Skin of body (tissue), 1 donor: ENCODE measurements at regions not wholly inside any gene's neighbourhood (a gene's known extent, or its start where the extent isn't known, plus 50 kb on each side); places are given as distances from the start of the nearest gene placed in this dataset.

Experiments
- DNase-seq: peaks from one replicate; lab custom pipeline; 2025; lab: John Stamatoyannopoulos, UW

DNA sequence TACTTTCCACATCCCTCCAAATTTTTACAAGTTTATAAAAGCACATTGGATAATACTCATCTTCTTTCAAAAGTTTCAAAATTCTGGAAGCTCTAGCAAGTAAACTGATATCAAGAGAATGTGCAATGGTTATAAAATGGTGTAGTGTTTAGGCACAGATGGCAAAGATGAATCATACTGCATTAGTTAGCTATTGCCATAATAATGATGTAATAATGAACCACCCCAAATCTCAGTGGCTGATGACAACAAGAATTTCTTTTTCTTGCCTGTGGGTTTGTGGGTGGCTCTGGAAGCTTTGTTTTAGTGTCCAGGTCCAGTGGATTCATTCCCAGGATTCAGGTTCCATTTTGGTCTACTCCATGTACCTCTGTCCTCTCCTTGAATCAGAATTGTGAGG, 319.0 kb downstream of the BRINP1 start:
- DNase-seq, result no peak

DNA sequence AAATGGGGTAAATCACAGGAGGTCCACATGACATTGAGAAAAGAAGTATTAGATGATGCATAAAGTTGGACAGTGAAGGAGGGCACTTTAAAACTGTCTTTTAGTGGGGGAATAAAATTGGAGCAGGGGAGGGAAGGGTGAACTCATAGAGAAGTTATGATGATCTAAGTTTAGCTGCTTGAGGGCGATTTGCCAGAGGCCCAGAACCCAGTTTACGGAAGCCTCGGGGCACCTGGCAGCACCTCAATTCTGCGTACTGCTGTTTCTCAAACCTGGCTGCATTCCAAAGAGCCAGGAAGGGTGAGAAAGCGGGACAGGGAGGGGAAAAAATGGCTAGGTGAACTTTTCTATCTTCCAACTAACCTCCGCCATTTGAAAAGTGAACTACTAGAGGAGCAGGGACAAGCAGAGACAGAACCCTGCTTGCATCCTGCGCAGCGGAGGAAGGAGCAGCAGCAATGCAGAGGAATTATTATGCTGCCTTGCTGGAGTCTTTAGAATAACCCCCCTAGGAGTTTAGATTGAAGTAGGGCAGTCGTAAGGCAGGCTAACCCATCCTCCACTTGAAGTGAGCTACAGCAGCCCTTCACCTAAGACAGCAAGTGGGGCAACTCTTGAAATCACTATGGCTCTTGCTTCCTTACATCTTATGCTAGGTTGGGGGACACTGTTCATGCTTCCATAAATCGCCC, 316.8 kb downstream of the BRINP1 start:
- DNase-seq, result no peak

DNA sequence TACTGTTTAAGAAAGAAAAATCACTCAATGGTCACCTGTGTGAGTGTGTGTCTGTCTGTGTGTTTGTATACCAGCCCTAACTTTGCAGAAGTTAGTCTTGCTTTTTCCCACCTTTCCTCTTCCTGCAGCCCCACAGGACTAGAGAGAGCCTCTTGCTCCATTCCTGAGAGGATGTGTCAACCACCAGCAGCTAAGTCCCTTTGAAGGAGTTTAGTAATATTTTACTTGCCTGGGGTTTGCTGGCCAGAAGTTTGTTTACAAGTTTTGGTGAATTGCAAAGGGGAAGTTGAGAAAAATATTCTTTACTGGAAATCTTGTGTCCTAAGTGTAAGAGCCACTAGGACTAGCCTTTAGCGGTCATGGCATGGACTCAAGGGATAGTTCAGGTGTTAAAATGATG, 316.2 kb downstream of the BRINP1 start:
- no peak for DNase-seq

DNA sequence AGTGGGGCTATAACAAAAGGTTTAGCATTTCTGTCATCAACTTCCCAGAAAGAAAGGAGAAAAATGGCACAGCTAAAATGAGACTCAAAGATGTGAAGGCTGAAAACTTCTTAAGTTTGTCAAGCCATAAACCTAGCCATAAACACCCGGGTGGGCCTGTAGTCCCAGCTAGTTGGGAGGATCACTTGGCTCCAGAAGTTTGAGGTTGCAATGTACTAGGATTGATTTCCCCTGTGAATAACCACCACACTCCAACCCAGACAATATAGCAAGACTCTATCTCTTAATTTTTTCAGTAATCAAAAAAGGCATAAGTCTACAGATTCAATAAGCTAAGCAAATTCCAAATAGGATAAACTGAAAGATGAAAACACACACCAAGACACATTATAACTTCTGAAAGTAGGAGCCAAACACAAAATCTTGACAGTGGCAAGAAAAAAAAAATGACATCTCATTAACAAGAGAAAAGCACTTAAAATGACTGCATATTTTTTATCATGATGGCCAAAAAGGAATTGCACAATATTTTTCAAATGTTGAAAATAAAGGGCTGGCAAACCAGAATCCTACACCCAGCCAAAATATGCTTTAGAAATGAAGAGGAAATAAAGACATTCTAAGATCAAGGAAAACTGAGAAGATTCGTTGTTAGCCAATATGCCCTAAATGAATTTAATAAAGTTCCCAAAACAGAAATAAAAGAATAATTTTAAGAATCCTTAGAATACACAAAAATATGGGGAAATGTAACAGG, 308.4 kb downstream of the BRINP1 start:
- no peak for DNase-seq

DNA sequence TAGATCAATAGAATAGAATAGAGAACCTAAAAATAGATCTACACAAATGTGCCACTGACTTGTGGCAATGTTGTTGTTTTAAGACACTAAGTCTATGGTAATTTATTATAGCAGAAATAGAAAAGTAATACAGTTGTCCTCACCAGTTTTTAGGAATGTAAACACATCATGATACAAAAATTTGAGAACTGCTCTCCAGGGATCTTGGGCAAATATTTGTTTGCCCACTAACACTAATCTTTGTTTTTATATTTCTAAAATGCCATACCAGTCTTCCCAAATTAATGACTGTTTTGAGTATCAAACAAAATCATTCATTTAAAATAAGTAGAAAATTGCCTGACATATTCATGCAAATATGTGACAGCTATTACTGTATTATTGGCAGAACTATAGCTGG, 297.6 kb downstream of the BRINP1 start:
- no peak for DNase-seq

DNA sequence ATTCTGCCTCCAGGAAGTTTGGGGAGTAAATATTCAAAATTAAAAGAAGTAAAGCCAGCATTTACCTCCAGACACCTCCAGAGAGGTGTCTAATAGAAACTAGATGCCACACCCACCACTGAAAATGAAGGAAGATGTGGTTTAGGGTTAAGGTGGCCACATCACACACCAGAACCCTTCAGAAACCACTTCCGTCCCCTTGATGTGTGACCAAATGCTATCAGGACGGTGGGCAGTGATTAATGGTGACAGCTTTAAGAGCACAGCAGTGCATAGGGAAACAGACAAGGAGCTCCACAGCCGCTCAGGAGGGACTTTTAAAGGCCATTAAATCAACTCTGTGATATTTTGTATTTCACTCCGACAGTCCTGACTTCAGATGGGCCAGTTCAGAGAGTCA, 295.2 kb downstream of the BRINP1 start:
- no peak for DNase-seq

DNA sequence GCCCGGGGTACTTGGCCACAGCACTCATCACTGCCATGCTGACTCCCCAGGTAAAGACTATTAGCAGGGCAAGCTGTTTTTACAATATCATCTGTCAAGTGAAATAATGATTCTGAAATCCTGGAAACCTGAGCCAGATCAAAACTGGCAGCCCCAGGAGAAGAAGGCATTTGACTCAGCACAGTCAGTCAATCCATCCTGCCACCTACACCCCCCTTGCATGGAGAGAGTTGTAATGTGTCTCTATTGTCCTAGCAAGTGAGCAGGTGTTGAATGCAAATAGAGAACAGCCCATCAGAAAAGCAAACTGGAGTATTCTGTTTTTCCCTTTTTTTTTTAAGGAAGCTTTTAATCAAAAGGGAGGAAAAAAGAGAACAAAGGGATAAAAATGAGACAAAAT, 291.2 kb downstream of the BRINP1 start:
- DNase-seq, result no peak

DNA sequence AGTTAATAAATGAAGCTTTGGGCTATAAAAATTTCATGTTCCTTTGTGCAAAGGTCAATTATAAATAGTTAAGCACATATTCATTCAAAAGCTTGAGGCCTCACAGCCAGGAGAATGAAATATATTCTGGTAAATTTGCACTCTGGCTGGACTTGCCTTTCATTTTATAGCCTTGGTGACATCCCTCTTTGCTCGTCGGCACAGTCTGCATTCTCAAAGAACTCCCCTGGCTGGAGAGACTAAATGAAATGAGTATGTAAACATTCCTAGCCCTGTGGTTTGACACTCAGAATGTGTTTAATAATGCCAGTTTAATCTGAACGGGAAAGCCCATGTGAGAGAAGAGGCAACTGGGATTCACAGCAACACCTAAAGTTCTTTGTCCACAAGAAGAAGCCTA, 285.6 kb downstream of the BRINP1 start:
- DNase-seq, result no peak

DNA sequence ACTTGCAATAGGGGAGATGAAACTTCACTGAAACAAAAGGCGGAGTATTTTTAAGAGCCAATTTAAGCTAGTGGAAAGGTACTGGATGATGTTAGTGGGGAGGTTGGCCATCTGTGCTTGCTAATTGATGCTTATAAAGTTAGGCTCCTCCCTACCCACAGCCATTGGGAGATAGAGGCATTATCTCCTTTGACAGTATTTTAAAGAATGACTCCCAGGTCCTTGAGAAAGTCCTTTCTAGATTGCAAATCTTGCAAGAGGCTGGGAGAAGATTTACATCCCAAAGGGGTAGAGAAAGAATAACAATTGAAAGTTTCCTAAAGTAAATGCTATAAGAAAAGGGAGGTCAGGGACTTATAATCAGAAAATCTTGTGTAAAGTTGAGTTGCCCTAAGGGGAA, 282.6 kb downstream of the BRINP1 start:
- DNase-seq, result no peak

DNA sequence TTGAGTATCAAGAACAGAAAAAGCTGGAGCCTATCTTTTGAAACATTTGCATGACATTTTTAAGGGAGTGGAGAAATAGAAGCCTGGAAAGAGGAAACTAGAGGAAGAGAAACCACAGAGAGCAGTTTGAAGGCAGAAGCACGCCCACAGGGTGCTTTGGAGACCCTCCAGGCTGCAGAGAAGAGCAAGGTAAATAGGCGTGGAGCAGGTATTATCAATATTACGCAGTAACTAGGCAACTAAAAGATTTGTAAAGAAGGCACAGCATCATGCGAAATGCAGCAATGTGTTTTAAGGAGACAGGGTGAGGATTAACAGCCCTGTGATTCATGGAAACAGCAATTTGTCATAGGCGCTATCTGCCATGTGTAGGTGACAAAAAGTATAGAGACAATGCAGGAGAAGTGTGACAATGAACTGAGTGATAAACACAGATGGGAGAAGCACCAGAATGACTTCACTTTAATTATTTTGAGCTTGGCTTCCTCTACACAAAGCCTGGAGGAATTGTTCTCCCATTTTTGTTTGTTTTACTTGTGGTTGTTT, 281.2 kb downstream of the BRINP1 start:
- DNase-seq, result no peak

DNA sequence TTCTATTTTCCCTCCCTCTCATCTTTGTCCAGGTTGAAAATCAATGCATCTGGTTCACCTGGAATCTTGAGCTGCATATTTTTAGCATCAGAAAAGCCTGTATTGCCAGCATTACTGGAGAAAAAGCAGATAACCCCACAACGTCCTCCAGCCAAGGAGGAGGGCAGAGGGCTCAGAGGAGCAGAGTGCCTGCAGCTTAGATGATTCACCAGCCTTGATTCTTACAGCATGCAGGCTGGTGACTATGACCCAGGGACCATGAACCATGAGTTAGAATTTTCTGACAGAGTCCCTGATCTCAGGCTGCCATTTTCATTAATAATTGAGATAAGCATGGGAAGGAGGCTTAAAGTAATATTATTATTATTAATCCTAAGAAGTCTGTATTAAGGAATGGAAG, 278.2 kb downstream of the BRINP1 start:
- no peak for DNase-seq

DNA sequence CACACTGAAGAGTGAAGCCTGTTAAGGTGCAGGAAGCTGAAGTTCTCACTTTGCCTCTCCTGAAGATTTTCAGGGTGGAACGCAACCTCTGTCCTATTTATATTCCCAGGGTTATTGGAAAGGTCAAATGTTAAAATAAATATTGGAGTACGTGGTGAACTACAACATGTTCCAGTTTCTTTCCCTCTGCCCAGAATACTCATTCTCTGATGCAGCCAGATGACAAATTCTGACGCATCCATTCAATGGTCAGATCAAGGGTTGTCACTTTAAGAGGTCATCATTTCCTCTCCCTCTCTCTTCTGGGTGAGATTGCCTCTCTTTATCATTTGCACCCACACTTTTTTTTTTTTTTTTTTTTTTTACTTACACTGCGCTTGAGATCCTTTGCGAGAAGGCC, 277.1 kb downstream of the BRINP1 start:
- no peak for DNase-seq

DNA sequence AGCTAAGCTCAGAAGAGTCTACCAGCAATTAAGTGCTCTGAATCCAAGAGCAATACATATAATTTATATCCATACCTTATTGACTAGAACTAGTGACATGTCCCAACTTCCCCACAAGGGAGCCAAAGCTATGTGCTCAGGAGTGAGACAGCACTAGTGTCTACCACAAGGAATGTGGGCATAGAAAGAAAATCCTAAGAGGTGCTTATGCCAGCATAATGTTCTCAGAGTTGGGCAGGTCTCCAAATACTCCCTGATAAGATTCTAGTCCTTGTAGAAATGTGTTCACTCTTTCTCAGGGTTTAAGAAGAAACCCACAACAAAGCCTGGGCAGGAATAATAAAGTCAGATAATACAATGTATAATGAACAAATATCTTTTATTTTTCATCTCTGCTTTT, 275.1 kb downstream of the BRINP1 start:
- DNase-seq, result no peak

DNA sequence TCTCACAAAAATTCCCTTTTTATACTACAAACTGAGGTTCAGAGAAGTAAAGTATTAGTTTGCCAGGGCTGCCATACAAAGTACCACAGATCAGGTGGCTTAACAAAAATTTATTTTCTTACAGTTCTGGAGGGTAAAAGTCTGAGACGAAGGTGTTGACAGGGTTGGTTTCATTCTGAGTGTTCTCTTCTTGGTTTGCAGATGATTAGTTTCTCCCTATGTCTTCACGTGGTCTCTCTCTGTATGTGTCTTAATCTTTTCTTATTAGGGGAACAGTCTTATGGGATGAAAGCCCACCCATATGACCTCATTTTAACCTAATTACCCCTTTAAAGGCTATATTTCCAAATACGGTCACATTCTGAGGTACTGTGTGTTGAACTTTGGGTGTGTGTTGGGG, 274.2 kb downstream of the BRINP1 start:
- DNase-seq, result no peak

DNA sequence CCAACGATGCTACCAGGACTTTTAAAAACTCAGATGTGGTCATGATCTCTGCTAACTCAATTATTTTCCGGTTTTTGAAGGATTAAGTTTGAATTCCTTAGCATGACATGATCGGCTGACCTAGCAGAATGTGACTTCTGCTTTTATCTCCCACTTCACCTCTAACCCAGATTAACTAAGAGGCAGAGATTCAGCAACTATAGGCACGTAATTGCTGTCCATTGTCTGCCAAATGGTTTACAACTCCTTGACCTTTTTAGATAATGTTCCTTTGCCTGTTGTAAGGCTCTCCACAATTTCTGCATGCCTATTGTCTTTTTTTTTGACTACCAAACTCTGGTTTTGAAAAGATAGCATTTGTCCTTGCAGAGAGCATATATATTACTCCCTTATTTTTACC, 268.2 kb downstream of the BRINP1 start:
- DNase-seq, result no peak

DNA sequence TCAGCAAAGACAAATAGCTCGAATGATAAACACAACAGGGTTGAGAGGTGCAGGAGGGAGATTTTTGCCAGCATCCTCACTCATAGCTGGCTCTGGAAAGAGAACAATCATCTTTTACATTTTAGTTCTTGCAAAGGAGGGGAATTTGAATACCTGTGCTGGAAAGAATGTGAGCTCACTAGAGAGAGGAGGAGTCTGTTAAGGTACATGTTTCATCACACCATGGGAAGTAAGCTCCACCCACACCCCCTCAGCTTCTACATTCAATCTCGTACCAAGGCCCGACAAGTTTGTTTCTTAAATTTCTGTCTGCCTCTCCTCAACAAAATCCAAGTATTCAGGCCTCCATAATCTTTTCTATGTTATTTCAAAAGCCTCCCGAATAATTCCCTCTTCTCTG, 254.6 kb downstream of the BRINP1 start:
- DNase-seq, result no peak
